HG02588 (cell line): ENCODE measurements at regions not wholly inside any gene's neighbourhood (a gene's known extent, or its start where the extent isn't known, plus 50 kb on each side); places are given as distances from the start of the nearest gene placed in this dataset.

ENCODE experiments used
- ATAC-seq: cut with Tn5 transposase; IDR thresholded peaks from one replicate; pipeline ENCODE4 v1.9.1; 2021; ENCODE audit warnings: mild to moderate bottlenecking, moderate library complexity; ENCODE audit not compliant: unreplicated experiment

DNA sequence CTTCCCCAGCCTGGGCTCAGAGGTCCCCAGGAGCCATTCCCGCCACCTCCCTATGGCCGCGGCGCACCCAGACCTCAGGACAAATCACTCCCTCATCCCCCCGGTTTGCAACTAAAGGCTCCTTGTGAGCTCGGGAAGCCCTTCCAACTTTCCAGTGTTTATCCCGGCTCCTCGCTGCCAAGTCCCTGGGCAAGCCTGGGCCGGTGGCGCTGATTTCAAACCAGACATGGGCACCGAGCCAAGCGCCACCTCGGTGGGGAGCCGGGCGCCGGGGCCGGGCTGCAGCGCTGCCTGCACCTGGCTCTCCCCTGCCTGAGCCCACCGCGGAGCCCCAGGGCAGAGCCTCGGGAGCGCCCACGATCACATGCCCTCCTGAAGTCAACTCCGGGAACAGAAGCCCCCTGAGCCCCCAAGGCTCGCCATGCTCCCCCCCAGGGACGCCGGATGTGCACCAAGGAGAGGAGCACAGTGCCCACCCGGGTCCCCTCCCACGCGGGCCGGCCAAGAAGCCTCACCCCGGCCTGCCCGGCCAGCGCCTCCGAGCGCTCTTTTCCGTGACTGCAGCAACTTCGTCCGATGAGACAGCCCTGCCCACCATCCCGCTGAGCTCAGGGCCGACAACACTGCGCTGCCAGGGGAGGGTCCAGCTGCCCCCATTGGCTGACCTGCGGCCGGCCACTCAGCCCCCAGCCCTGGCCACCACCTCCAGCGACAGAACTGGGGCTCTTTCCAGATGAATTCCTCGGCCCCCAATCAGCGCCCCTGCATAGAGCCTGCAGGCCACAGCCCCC, 50.0 kb downstream of the NCOR2 start:
- ATAC-seq = no peak

DNA sequence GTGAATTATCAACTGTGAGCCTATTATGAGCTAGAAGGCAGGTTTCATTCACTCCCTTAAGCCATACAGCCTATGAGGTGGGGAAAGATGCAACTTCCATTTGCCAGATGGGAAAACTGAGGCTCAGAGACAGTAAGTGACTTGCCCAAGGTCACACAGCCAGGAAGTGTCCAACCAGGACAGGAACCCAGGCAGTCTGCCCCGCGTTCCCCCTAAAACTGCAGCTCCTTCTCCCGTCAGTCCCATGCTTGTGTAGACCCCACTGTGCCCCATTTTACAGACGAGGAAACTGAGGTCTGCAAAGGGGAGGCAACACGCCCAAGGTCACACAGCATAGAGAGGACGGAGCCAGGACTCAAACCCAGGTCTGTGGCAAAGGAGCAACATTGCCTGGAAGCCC, 50.6 kb downstream of the NCOR2 start:
- no peak for ATAC-seq

GRCh38 chr12:124515981-124516380, 51.4 kb downstream of the NCOR2 start:
- ATAC-seq = no peak

DNA sequence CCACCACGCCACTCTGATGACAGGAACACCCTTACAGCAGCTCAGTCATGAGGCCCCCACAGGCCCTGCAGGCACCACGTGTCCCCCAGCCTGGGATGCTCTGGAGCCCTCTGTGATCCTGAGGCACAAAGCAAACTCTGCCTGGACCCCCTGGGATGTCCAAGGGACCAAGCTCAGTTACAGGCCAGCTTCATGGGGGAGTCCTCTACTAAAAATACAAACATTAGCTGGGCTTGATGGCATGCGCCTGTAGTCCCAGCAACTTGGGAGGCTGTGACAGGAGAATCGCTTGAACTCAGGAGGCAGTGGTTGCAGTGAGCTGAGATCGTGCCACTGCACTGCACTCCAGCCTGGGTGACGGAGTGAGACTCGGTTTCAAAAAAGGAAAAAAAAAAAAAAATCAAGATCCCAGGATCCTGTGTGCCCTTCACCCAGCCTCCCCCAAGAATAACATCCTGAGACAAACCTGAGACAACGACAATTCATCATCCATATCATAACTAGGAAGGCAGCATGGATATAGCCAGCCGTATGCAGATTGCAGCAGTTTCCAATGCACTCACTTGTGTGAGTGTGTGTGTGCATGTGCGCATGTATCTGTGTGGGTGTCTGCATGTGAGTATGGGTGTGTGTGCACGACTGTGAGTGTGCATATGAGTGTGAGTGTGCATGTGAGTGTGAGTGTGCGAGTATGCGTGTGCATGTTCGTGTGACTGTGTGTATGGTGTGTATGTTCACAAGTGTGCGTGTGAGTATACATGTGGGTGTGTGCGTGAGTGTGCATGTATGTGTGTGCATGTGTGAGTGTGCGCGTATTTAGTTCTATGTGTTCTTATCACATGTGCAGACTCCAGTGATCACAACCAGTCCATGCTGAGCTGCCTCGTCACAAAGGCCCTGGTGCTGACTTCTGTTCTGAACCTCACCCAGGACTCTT, 52.1 kb downstream of the NCOR2 start:
- no peak for ATAC-seq

DNA sequence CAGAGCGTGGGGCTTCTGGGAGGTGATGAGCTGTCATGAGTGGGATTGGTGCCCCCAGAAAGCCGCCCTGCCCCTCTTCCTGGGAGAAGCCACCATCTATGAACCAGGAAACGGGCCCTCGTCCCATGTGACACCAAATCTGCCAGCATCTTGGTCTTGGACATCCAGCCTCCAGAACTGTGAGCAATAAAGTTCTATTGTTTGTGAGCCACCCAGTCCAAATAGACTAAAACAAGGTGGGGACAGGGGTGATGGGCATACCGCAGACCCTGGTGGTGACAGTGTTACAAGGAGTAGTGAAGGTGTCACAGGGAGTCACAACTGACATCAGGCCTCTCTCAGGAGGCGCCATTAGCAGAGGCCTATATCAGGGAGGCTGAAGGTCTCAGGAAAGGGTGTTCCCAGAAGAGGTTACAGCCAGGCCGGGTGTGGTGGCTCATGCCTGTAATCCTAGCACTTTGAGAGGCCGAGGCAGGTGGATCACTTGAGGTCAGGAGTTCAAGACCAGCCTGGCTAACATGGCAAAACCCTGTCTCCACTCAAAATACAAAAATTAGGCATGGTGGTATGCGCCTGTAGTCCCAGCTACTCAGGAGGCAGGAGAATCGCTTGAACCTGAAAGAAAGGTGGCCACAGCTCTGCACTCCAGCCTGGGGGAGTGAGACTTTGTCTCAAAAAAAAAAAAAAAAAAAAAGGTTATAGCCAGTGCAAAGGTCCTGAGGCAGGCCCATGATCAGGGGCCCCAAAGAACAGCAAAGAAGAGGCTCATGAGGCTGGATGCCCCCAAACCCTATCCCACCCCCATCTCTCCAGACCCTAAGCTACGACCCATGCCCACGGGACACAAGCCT, 53.0 kb downstream of the NCOR2 start:
- ATAC-seq = no peak

DNA sequence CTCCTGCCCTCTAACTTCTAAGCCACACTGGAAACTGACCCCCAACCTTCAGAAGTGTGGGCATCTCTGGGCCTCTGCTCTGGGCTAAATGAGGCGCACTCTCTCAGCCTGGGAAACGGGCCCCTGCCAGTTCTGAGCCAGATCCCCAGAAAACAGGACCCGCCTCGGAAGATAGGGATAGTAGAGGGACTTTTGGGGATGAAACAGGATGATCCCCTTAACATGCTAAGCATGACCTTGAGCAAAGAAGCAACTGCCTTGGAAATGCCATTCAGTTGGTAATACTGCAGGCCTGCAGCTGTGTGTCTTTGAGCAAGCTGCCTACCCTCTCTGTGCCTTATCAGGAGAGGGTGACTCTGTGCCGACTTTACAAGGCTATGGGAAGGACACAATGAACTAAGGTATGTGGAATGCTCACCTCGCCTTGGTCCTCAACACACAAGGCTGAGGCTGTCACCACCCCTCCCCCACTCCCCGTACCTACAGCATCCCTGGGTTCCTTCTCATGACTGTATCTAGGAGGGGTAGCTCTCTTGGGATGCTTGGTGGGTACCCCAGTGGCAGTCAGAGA, 54.0 kb downstream of the NCOR2 start:
- no peak for ATAC-seq

GRCh38 chr12:124512667-124513296, 54.6 kb downstream of the NCOR2 start:
- no peak for ATAC-seq

GRCh38 chr12:124511259-124511985, 56.0 kb downstream of the NCOR2 start:
- no peak for ATAC-seq

DNA sequence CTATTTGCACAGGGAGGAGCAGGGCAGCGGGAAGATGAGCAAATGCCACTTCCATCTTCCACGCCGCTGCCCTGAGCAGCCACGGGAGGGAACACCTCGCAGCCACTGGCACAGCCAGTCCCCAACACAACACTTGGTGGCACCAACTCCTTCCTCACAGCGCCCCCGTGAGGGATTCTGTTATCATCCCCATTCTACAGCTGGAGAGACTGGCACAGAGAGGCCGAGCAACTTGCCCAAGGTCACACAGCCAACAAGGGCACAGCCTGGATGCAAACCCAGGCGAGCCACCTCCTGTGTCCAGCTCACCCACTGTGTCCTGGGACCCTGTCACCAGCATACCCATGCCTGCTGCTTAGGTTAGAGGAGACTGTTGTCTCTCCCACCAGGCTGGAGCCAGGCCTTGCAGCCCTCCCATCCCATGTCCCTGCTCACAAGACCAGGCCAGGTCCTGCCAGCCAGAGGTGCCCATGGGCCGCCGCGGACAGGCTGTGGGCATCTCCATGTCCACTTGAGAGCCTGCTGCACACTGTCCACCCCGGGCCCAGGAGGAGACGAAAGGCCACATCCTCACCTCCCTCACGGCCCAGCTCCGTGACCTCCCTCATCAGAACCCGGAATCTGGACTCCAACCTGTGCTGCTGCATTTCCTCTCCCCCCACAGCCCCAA, 57.0 kb downstream of the NCOR2 start:
- ATAC-seq = no peak

DNA sequence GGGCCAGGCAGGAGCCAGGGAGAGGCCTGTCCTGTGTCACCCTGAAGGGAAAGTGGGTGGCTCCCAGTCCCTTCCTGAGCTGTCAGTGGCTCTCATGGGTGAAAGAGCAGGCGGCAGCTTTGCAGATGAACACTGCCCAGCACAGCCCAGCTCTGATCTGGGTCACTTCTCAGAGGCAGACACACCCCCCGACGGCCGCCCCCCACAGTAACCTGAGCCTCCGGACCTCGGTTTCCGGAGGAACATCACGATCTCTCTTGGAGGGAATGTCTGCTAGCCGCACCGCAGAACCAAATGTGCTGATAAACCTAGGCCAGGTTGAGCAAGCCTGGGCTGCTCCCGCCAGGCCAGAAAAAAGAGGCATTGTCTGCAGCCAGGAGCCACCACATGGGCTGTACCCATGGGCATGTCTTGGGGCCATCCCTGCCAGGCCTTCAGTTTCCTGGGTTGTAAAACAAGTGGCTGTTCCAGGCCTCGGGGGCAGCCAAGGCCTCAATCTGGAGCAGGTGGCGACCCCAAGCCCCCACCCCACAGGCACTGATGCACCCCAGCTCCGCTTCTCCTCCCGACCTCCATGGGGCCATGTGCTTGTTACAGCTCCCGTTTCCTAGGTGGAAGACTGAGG, 57.6 kb downstream of the NCOR2 start:
- no peak for ATAC-seq

GRCh38 chr12:124509300-124509675, 58.1 kb downstream of the NCOR2 start:
- ATAC-seq = no peak

DNA sequence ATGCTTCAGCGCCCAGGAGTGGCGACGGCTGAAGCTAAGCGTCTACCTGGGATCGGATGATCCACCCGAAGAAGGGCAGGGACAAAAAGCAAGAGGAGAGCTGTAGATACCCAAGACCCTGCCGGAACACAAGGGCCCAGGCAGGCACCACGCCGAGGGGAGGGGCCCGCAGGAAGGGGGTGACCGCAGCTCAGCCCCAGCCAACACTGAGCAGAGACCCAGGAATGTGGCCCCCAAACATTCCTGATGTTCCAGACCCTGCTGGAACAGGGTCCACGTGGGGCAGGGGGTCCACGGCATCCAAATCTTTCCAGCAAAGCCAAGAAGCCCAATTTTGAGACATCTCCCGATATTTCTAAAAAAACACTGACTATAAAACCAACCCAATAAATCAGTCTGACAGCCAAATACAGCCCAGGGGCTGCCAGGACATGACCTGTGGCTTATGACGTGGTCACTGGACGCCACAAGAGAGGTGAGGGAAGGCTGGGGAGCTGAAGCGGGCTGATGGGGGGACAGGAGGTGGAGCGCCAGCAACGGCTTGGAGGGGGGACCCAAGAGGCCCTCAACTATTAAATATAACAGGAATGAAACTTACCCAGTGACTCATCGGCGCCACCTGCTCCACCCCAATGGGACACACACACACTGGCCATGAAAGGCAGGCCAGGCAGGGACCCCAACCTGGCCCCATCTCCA, 58.9 kb downstream of the NCOR2 start:
- no peak for ATAC-seq

GRCh38 chr12:124507188-124508109, 60.0 kb downstream of the NCOR2 start:
- ATAC-seq = no peak

GRCh38 chr12:124506832-124507153, 60.6 kb downstream of the NCOR2 start:
- ATAC-seq = no peak

DNA sequence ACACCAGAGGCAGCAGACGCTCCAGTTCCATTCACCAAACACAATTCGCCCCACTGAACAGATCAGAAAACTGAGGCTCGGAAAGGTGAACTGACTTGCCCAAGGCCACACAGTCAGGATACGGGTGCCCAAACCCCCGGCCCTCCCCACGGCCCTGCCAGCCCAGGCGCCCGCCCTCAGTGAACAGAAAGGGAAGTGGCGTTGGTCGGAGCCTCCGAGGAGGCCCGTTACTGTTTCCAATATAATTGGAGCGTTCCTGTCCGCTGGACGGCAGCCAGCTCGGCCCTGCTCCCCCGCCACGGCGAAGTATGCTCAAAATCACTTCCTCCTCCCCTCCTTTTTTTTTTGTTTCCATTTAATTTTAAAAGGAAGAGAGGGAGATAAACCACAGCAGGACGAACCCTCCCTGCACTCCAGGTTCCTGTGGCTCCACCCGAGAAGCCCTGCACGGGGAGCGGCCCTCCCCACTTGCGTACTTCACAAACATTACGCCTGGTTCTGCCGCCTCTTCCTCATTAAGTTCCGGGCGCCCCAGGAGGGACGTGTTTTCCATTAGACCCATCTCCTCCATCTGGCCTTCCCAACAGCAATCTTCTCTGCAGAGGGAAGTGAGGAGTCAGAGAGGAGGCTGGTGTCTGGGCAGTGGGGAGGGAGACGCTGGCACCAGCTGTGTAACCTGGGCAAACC, 61.1 kb downstream of the NCOR2 start:
- ATAC-seq = no peak

DNA sequence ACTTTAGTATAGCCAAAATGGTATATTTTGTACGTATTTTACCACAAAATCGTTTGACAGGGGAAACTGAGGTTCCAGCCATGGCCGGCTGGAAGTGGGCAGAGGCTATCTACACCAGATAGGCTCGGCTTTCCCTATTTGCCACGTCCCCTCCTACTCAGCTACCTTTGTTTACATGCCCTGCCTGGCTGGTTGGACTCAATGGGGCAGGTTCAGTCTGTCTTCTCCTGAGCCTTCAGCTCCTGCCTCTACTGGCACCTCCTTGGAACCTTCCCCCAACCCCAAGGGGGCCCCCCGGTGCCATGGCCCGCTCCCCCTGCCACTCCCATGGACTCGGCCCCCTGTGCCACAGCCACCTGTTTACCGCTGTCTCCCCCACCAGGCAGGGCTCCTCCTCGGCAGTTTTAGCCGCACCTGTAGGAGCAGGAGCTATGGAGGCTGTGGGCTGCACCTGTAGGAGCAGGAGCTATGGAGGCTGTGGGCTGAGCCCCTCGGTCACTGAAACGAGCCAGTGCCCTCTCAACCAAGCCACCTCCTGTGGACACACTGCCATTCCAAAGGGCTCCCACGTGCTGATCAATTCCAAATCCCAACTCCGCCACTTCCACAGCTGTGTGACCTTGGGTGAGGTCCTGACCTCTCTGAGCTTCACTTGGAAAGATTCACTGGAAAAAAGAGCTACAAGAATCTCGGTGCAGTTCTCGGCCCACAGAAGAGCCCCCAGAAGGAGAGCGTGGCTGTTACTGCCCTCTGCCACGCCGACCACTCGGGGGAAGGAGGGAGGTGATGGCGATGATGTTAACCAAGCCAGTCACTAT, 62.2 kb downstream of the NCOR2 start:
- ATAC-seq = no peak
